NCI-H2107 treated with DMSO at 0.1 percent for 48 hours (cell line): ENCODE measurements at regions not wholly inside any gene's neighbourhood (a gene's known extent, or its start where the extent isn't known, plus 50 kb on each side); places are given as distances from the start of the nearest gene placed in this dataset.

Experiments
- DNase-seq: peaks from one replicate; lab custom pipeline; 2025; ENCODE audit not compliant: unreplicated experiment; lab: John Stamatoyannopoulos, UW

DNA sequence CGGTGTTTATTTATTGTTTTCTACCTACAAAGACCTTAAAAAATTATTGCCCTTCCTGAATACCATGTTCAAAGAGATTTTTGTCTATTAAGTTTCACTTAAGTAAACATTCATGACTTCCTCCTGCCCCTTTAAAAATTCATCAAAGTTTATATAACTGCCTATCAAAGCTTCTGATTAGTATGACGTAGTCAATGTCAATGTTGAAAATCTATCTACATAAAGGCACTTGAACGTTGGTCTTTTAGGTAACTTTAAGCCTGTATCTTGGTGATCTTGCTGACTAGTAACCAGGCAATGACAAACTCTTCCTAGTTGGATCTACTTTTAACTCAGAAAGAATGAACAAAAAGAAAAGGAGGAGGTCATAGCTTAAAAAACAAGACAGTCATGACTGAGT lies 97.2 kb downstream of the MAIP1 start:
- DNase-seq: no peak

DNA sequence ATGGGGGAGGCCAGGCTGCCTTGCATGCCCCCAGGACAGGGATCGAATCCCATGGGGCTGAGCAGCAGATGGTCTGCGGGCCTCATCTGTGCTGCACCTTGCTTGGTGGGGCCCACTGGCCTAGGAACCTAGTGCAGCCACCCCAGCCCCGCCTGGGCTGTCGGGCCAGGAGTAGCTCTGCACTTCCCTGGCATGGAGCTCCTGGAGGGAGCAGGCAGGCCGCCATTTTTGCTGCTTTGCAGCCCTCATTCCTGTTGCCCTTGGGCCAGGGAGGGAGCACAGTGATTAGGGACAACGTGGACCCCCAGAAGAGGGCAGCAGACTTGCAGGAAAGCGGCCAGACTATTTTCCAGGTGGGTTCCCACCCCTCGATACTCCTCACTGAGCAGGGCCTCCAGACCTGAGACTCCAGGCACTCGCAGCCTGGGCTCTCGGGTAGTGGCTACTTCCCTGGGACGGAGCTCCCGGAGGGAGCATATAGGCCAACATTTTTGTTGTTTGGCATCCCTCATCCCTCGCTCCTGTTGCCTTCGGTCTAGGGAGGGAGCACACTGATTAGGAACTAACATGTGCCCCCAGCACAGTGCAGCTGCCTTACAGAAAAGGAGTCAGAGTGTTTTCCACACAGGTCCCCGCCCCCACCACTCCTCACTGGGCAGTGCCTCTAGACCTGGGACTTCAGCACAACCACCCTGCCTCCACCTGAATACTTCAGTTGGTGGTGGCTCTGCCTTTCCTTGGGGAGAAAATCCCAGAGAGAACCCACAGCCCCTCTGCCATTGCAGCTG lies 99.5 kb downstream of the MAIP1 start:
- no peak for DNase-seq

- DNase-seq: no peak
Measured at GRCh38 chr2:200056105-200056504, 100.7 kb downstream of the MAIP1 start.

- no peak for DNase-seq
Measured at GRCh38 chr2:200063155-200063554, 107.8 kb downstream of the MAIP1 start.

GRCh38 chr2:200064879-200065278 lies 109.5 kb downstream of the MAIP1 start:
- no peak for DNase-seq

GRCh38 chr2:200065477-200065876 lies 110.1 kb downstream of the MAIP1 start:
- DNase-seq: no peak

GRCh38 chr2:200066417-200066816 lies 111.0 kb downstream of the MAIP1 start:
- no peak for DNase-seq

DNA sequence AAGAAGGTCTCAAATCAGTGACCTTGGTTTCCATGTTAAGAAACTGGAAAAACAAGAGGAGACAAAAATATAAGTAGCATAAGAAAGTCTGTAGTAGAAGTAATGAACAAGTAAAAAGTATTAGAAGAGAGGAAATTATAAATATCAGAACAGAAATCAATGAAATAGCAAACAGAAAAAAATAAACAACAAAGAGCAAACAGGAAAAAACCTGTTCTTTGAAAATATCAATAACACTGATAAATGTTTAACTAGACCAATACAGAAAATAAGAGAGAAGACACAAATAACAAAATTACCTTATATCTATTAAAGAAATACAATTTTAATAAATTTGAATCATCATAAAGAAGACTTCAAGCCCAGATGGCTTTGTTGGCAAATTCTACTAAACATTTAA lies 113.3 kb downstream of the MAIP1 start:
- DNase-seq: no peak

- DNase-seq: no peak
Measured at GRCh38 chr2:200077210-200077650, 121.8 kb downstream of the MAIP1 start.

DNA sequence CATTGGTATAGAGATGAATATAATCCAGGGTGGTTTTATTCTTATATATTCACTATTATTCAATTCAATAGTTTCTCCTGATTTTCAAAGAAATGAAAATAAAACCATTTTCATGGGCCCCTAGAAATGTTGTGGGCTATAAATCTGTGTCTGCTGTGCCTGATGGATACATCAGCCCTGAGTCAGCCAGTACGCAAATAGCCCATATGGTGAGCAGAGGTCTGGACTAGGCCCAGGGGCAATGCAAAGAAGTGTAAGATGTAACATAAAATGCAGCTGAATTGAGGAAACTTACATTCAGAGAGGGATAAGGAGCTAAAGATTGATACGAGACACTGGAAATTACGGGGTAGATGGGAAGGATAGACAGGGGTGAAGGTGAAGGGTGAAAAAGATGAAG lies 122.5 kb downstream of the MAIP1 start:
- no peak for DNase-seq

GRCh38 chr2:200079356-200079755 lies 124.0 kb downstream of the MAIP1 start:
- DNase-seq: no peak

GRCh38 chr2:200081236-200081635 lies 125.9 kb downstream of the MAIP1 start:
- no peak for DNase-seq

DNA sequence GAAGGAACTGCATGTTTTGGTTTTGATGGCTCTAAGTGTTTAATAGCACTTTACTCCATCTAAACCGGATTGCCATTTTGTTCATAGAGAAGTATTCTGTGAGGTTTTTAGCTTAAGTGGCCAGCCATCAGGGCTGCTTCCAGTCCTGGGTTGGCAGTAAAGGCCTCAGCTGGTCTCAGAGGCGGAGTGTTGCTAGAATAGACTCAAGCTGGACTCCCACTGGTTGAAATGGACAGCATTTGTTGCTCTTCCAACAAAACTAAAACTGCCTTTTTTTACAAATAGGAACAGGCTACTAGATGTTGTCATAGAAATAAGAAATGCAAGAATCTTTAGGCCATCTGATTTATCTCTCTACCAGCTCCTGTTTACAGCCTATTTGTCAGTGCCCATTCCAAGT lies 126.4 kb downstream of the MAIP1 start:
- DNase-seq: no peak

DNA sequence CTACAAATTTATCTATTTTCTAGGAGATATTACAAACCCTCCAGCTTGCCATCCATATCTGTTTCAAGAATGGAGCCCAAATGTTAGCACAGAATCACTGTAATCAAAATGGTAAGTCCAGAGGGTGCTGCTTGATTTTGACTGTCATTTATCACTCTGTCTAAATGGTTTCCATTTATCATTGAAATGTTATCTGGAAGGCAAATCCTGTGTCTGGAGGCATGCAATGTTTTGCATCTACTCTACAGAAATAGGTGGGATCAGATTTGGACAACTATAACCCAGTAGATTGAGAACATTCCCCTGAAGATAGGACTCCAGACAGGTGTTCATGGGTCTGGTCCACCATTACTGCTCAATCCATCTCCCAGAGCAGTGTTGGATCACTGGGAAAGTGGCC lies 128.7 kb downstream of the MAIP1 start:
- no peak for DNase-seq

GRCh38 chr2:200086911-200087310 lies 131.5 kb downstream of the MAIP1 start:
- DNase-seq: no peak

- no peak for DNase-seq
Measured at GRCh38 chr2:200087451-200087850, 132.1 kb downstream of the MAIP1 start.

DNA sequence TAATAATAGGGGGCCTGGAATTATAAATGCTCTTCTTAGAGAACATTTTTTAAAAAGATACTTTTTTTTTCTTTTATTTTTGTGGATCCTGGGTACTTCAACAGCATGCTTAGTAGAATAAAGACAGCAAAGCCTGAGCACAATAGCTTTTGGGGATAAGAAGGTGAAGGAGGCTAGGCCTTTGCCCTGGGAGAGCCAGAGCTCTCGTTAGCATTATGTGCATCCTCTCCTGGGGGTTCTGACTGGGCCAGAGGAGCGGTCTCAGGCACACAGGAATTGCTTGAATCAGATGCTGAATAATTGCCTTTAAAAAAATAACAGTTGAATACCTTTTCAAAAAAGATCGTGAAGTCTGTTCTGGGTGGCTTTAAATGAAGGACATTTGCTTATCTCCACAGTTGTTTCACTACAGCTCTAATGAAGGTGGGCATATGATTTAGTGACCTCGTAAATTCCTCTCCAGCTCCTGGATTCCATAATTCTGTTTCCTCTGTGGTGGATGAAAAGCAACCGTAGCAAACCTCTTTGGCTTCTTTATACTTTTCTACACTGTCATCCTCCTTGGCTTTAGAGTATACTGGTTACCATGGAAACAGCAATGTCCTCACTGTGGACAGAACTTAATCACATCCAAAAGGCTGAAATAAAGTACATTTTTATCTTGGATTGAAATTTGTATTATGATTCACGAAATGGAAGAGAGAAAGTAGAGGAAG lies 133.8 kb downstream of the MAIP1 start:
- DNase-seq: no peak

- DNase-seq: no peak
Measured at GRCh38 chr2:200089756-200090109, 134.4 kb downstream of the MAIP1 start.

DNA sequence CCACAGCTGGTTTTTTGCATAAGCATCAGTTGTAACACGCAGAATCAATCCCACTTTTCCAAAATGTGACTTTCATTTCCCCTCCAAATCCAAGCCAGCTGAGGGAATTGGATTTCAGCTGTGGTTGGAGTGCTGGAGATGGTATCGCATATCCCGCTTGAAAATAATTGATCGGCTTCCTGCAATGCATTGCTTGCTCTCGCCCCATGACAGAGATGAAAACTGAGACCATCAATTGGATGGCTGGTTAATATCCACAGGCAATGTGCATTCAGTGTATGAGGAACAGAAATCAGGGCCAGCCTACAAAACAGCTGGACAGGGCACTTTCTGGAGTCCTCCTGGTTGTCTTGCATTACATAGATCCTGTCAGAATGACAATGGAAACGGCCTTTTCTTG lies 135.3 kb downstream of the MAIP1 start:
- peak; percentile 39 for DNase-seq

GRCh38 chr2:200091126-200091525 lies 135.7 kb downstream of the MAIP1 start:
- no peak for DNase-seq

DNA sequence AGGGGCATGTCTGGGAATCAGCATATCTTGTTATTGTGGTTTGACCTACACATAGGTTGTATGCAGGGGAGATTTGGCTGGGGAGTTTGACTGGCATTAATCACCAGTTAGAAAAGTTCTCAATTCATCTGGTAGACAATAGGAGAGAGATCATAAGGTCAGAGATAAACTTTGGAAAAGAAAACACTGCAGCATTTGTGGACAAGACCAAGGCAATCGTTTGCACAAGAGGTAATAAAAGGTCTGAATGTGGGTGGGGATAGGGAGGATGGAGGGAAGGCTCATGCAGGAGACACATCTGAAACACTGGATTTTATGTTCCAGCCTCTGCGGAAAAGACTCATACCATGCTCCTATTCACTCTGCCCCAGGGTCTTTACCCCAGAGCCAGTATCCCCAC lies 136.9 kb downstream of the MAIP1 start:
- DNase-seq: no peak

GRCh38 chr2:200095436-200095835 lies 140.1 kb downstream of the MAIP1 start:
- no peak for DNase-seq

DNA sequence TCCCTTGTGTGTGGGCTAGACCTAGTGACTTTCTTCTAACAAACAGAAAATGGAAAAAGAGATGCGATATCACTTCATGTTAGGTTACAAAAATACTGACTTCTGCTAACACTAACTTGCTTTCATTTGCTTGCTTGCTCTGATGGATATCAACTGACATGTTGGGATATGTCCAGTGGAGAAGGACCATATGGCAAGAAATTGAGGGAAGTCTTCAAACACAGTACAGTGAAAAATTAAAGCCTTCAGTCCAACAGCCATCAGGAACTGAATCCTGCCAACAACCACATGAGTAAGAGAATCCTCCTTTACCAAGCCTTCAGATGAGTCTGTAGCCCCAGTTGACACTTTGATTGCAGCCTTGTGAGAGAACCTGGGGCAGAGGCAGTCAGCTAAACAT lies 143.9 kb downstream of the MAIP1 start:
- no peak for DNase-seq
